ENCODE measurements at regions not wholly inside any gene's neighbourhood (a gene's known extent, or its start where the extent isn't known, plus 50 kb on each side); places are given as distances from the start of the nearest gene placed in this dataset.

- no peaks in the 10 kb centered on the region for H3K27me3 ChIP-seq
- no peak overlapping the region for H3K4me3 ChIP-seq
- H3K4me1 ChIP-seq = peaks cover 8% of the 10 kb centered on the region
- intact Hi-C loops (cut with DNase I) = no loop called here
- no peak overlapping the region for H3K27ac ChIP-seq
- no peaks in the 10 kb centered on the region for H3K9me3 ChIP-seq
- DNase-seq (no peak), ATAC-seq (no peak)
- TF ChIP-seq POLR2A (IDR thresholded peaks at IDR 0.05) (no peak), CTCF (IDR thresholded peaks at IDR 0.05) (no peak)
- no peaks in the 10 kb centered on the region for H3K36me3 ChIP-seq (replicated peaks in 1 of 2; ENCODE audit: insufficient read depth in 1 of 2, low read depth in 2 of 2)
Measured at GRCh38 chr10:50936335-50936734, 50.9 kb upstream of the A1CF start.

GRCh38 chr10:50937230-50937907 lies 51.9 kb upstream of the A1CF start:
- intact Hi-C loops (cut with DNase I) = no loop called here
- Histone ChIP-seq H3K4me3 (no peak overlapping the region), H3K27ac (no peak overlapping the region), H3K9me3 (no peaks in the 10 kb centered on the region), H3K4me1 (peaks cover 4% of the 10 kb centered on the region), H3K27me3 (no peaks in the 10 kb centered on the region), H3K36me3 (replicated peaks in 1 of 2; ENCODE audit: insufficient read depth in 1 of 2, low read depth in 2 of 2) (no peaks in the 10 kb centered on the region)
- peak; percentile 72 for ATAC-seq
- DNase-seq = peak in 1 of 4 donors; percentile 33
- 17 to 18% methylated on average over 4 of the region's 4 CpGs for WGBS, 2 donors
- TF ChIP-seq POLR2A (IDR thresholded peaks at IDR 0.05) = no peak
- TF ChIP-seq CTCF (IDR thresholded peaks at IDR 0.05) = peak in 6 of 7 experiments; percentile 45 to 70 (median 60)

GRCh38 chr10:50941629-50942028 lies 56.2 kb upstream of the A1CF start:
- intact Hi-C loops (cut with DNase I) = no loop called here
- Histone ChIP-seq H3K4me3 (no peak overlapping the region), H3K27me3 (no peaks in the 10 kb centered on the region), H3K27ac (no peak overlapping the region), H3K36me3 (replicated peaks in 1 of 2; ENCODE audit: insufficient read depth in 1 of 2, low read depth in 2 of 2) (no peaks in the 10 kb centered on the region), H3K9me3 (no peaks in the 10 kb centered on the region), H3K4me1 (no peaks in the 10 kb centered on the region)
- TF ChIP-seq POLR2A (IDR thresholded peaks at IDR 0.05) (no peak), CTCF (IDR thresholded peaks at IDR 0.05) (no peak)
- ATAC-seq (no peak), DNase-seq (no peak)
- 82 to 89% methylated on average over 3 of the region's 3 CpGs for WGBS, 2 donors

GRCh38 chr10:50946991-50947781 lies 61.8 kb upstream of the A1CF start:
- ATAC-seq (no peak), DNase-seq (no peak)
- Histone ChIP-seq H3K4me1 (no peaks in the 10 kb centered on the region), H3K36me3 (replicated peaks in 1 of 2; ENCODE audit: insufficient read depth in 1 of 2, low read depth in 2 of 2) (no peaks in the 10 kb centered on the region), H3K4me3 (no peak overlapping the region), H3K27ac (no peak overlapping the region), H3K27me3 (no peaks in the 10 kb centered on the region), H3K9me3 (no peaks in the 10 kb centered on the region)
- WGBS, 2 donors = 86 to 90% methylated on average over 6 of the region's 6 CpGs
- TF ChIP-seq CTCF (IDR thresholded peaks at IDR 0.05) = no peak
- no peak for TF ChIP-seq POLR2A (IDR thresholded peaks at IDR 0.05)
- intact Hi-C loops (cut with DNase I) = no loop called here

Data from body of pancreas (tissue), 4 donors.